GM13976 (cell line): ENCODE measurements at regions not wholly inside any gene's neighbourhood (a gene's known extent, or its start where the extent isn't known, plus 50 kb on each side); places are given as distances from the start of the nearest gene placed in this dataset.

ENCODE experiments used
- DNase-seq: peaks from one replicate; pipeline ENCODE4 v3.0.0; 2012; ENCODE audit warnings: low spot score
- in situ Hi-C: fragments of 300-500 bp; cut with MboI; formaldehyde crosslinking; loops from one replicate; pipeline ENCODE4 v1.12.0; 2022; ENCODE audit warnings: low sequenced_read_pairs, mixed read lengths, inconsistent platforms; ENCODE audit not compliant: unreplicated experiment
- TF ChIP-seq, protein P1 (sequence below): IDR thresholded peaks from 2 replicates; pipeline ENCODE4 v1.5.1; 2012; ENCODE audit warnings: borderline replicate concordance, mild to moderate bottlenecking; ENCODE audit not compliant: insufficient read depth; ENCODE audit errors: extremely low read depth, missing control alignments, control extremely low read depth

GRCh38 chr2:138212434-138212833, 248.2 kb downstream of the HNMT start:
- TF ChIP-seq, protein P1, sequence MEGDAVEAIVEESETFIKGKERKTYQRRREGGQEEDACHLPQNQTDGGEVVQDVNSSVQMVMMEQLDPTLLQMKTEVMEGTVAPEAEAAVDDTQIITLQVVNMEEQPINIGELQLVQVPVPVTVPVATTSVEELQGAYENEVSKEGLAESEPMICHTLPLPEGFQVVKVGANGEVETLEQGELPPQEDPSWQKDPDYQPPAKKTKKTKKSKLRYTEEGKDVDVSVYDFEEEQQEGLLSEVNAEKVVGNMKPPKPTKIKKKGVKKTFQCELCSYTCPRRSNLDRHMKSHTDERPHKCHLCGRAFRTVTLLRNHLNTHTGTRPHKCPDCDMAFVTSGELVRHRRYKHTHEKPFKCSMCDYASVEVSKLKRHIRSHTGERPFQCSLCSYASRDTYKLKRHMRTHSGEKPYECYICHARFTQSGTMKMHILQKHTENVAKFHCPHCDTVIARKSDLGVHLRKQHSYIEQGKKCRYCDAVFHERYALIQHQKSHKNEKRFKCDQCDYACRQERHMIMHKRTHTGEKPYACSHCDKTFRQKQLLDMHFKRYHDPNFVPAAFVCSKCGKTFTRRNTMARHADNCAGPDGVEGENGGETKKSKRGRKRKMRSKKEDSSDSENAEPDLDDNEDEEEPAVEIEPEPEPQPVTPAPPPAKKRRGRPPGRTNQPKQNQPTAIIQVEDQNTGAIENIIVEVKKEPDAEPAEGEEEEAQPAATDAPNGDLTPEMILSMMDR = no peak
- no peak for DNase-seq
- in situ Hi-C loops = no loop called here

GRCh38 chr2:138213084-138213483, 248.8 kb downstream of the HNMT start:
- in situ Hi-C loops = no loop called here
- no peak for DNase-seq
- TF ChIP-seq, protein P1 = no peak

DNA sequence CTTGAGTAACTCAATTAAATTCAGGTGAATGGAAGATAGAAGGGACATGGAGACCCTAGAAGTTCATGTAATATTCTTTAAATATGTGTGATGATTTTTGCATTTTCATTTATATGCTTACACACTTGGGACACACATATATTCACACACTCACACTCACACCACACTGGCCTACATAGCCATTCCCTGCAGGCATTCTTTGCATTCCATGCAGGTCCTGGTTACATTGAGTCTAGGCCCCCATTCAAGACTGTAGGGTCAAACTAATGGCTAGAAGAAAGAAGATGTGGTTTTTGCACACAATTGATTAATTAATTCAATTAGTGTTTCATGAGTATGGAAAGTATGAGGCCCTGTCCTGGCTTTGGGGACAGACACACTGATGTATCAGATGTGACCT, 249.4 kb downstream of the HNMT start:
- in situ Hi-C loops = no loop called here
- TF ChIP-seq, protein P1 = no peak
- DNase-seq = no peak

GRCh38 chr2:138215958-138216357, 251.7 kb downstream of the HNMT start:
- no peak for DNase-seq
- TF ChIP-seq, protein P1 = no peak
- in situ Hi-C loops = no loop called here

DNA sequence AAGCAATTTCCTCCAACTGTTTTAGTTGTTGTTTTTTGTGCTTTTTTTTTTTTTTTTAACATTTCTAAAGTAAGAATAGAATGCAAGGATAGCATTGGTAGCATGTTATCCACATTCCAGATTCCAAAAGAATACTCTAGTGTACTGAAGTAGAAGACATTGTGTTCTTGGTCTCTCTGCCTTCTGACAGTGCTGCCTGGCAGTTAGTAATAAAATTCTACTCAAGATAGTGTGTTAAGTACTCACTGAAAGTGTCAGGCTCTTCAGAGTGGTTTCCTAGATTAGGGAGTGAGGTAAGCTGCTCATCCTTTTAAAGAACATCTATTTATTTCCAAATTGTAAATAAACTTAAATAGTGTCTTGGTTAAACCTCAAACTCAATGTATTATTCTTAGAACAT, 253.7 kb downstream of the HNMT start:
- TF ChIP-seq, protein P1 = no peak
- in situ Hi-C loops = no loop called here
- no peak for DNase-seq

DNA sequence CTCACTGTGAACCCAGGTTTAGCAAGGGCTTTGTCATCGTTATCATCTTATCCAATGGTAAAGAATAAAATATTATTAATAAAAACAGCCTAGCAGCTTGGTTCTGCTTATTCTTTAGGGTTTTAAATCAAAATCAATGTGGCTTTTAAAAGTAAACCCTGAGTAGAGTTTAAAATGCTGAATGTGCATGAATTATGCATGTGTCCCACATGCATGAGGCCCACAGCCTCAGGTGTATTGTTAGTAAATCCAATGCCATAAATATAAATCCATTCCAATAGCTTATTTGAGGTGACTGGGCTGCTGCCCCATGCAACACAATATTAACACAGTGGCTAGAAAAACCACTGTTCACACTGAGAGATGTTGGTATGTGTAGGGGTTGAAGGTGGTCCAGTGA, 254.1 kb downstream of the HNMT start:
- DNase-seq = no peak
- TF ChIP-seq, protein P1 = no peak
- in situ Hi-C loops = no loop called here

GRCh38 chr2:138219961-138220360, 255.7 kb downstream of the HNMT start:
- DNase-seq = no peak
- TF ChIP-seq, protein P1 = no peak
- in situ Hi-C loops = no loop called here
